Panc1 (cell line): ENCODE measurements at regions not wholly inside any gene's neighbourhood (a gene's known extent, or its start where the extent isn't known, plus 50 kb on each side); places are given as distances from the start of the nearest gene placed in this dataset.

Experiments
- ATAC-seq: fragments of 200-7000 bp; cut with Tn5 transposase; 2 replicates; pipeline ENCODE4 v1.9.1; 2020; ENCODE audit warnings: mild to moderate bottlenecking, moderate library complexity
- BruUV-seq: library from RNA; stranded (reverse); fragments of 400-500 nt; replicated peaks from 2 replicates; lab custom pipeline; 2021; lab: Mats Ljungman, UMichigan
- CTCF ChIA-PET: fragments of 300-600 bp; sonication (Branson Sonifier 250); formaldehyde crosslinking; loops from one replicate; lab custom pipeline; 2022; ENCODE audit warnings: antibody characterized with exemption; lab: Charles Lee
- POLR2A ChIA-PET: fragments of 300-600 bp; sonication (Branson Sonifier 250); formaldehyde crosslinking; loops from one replicate; lab custom pipeline; 2022; ENCODE audit warnings: antibody characterized with exemption; lab: Charles Lee
- DNase-seq: peaks from one replicate; pipeline ENCODE4 v3.0.0-alpha.2; 2010; ENCODE audit warnings: low read depth, low spot score
- H3K27ac ChIP-seq: 2 replicates; pipeline ENCODE4 v1.5.1; 2011; ENCODE audit warnings: mild to moderate bottlenecking, low read length, inconsistent platforms
- H3K27me3 ChIP-seq: fragments of 200-500 bp; sonication (Bioruptor generic); 2 replicates; pipeline ENCODE4 v1.6.0; 2014; ENCODE audit warnings: low read length, inconsistent platforms; ENCODE audit not compliant: control insufficient read depth, insufficient read depth
- H3K36me3 ChIP-seq: fragments of 200-500 bp; sonication (Bioruptor generic); 2 replicates; pipeline ENCODE4 v1.5.1; 2014; ENCODE audit warnings: inconsistent platforms, mild to moderate bottlenecking, low read length, moderate library complexity; ENCODE audit not compliant: control insufficient read depth, insufficient read depth
- H3K4me1 ChIP-seq: 2 replicates; pipeline ENCODE4 v1.5.1; 2011; ENCODE audit warnings: inconsistent platforms, mild to moderate bottlenecking, low read length, moderate library complexity; ENCODE audit not compliant: control insufficient read depth, insufficient read depth
- H3K4me3 ChIP-seq, 2 experiments: 2 replicates each; pipeline ENCODE4 v1.5.1; 2011 to 2012; ENCODE audit warnings: low read depth in 2 of 2, low read length in 2 of 2, mild to moderate bottlenecking in 2 of 2, inconsistent platforms in 1 of 2, moderate library complexity in 1 of 2
- H3K9me3 ChIP-seq: fragments of 200-500 bp; sonication (Bioruptor generic); 2 replicates; pipeline ENCODE4 v1.5.1; 2014; ENCODE audit warnings: low read depth, mild to moderate bottlenecking, inconsistent platforms, low read length, moderate library complexity; ENCODE audit not compliant: control insufficient read depth, insufficient read depth
- CTCF ChIP-seq: fragments of 450-650 bp; IDR thresholded peaks from 2 replicates; pipeline ENCODE4 v1.5.1; 2017; ENCODE audit warnings: mild to moderate bottlenecking
- POLR2AphosphoS5 ChIP-seq: IDR thresholded peaks from 2 replicates; pipeline ENCODE4 v1.6.1; 2012; ENCODE audit warnings: mild to moderate bottlenecking, low read depth, low read length, moderate library complexity
- REST ChIP-seq, 2 experiments: IDR thresholded peaks; 2 replicates each; pipeline ENCODE4 v1.6.1; 2011 to 2012; ENCODE audit warnings: low read depth in 2 of 2, control low read depth in 1 of 2, low read length in 1 of 2, mild to moderate bottlenecking in 1 of 2, moderate library complexity in 1 of 2; ENCODE audit not compliant: insufficient read depth in 1 of 2
- SIN3A ChIP-seq: IDR thresholded peaks from 2 replicates; pipeline ENCODE4 v1.6.1; 2012; ENCODE audit warnings: low read depth, mild to moderate bottlenecking, low read length, moderate library complexity, borderline replicate concordance; ENCODE audit not compliant: insufficient read depth
- TCF7L2 ChIP-seq: IDR thresholded peaks from 2 replicates; pipeline ENCODE4 v1.6.1; 2011; ENCODE audit warnings: mild to moderate bottlenecking, low read depth, low read length, inconsistent platforms
- in situ Hi-C: cut with HindIII; loops from 2 replicates; pipeline ENCODE4 v1.10.0; 2016; ENCODE audit warnings: low sequenced_read_pairs, low pct_unique_long_range_greater_than_20kb
- intact Hi-C: fragments of 100-400 bp; cut with micrococcal nuclease; formaldehyde crosslinking; loops from one replicate; pipeline ENCODE4 v1.10.0; 2022; ENCODE audit not compliant: unreplicated experiment

- Histone ChIP-seq H3K4me3 (no peak overlapping the region), H3K9me3 (0 out of 2 replicates have a peak, but pooled peaks cover 2% of the 10 kb centered on the region), H3K36me3 (no peaks in the 10 kb centered on the region), H3K27ac (no peak overlapping the region), H3K27me3 (no peaks in the 10 kb centered on the region; the same call in 1 of the 2 replicates), H3K4me1 (no peaks in the 10 kb centered on the region)
- intact Hi-C loops, result no loop called here
- TF ChIP-seq SIN3A, result no peak
- no peak for TF ChIP-seq CTCF
- no peak for TF ChIP-seq POLR2AphosphoS5
- no peak for TF ChIP-seq TCF7L2
- no peak for TF ChIP-seq REST (IDR thresholded peaks at IDR 0.05; ENCODE audit: insufficient read depth in 1 of 2, low read depth in 2 of 2, low read length in 1 of 2)
- DNase-seq, result no peak
- ChIA-PET CTCF (no interaction called here), POLR2A (no interaction called here)
- no peak for ATAC-seq
- in situ Hi-C loops, result no loop called here
- no TSS peak for BruUV-seq
These were observed 291.7 kb downstream of the SMOC2 start for GRCh38 chr6:168732676-168733075.

- Histone ChIP-seq H3K9me3 (no peaks in the 10 kb centered on the region), H3K27me3 (no peaks in the 10 kb centered on the region; the same call in 1 of the 2 replicates), H3K27ac (no peak overlapping the region), H3K36me3 (no peaks in the 10 kb centered on the region), H3K4me3 (no peak overlapping the region), H3K4me1 (no peaks in the 10 kb centered on the region)
- ATAC-seq (no peak), DNase-seq (no peak)
- TF ChIP-seq REST (IDR thresholded peaks at IDR 0.05; ENCODE audit: insufficient read depth in 1 of 2, low read depth in 2 of 2, low read length in 1 of 2), result no peak
- no peak for TF ChIP-seq TCF7L2
- no peak for TF ChIP-seq SIN3A
- TF ChIP-seq POLR2AphosphoS5, result no peak
- no peak for TF ChIP-seq CTCF
- no TSS peak for BruUV-seq
- CTCF ChIA-PET, result no interaction called here
- in situ Hi-C loops, result no loop called here
- intact Hi-C loops, result no loop called here
- POLR2A ChIA-PET, result no interaction called here
These were observed 290.1 kb downstream of the SMOC2 start for GRCh38 chr6:168730931-168731716.
